ENCODE measurements at regions not wholly inside any gene's neighbourhood (a gene's known extent, or its start where the extent isn't known, plus 50 kb on each side); places are given as distances from the start of the nearest gene placed in this dataset.

- no peak for TF ChIP-seq CTCF (IDR thresholded peaks at IDR 0.05; ENCODE audit: control insufficient read depth, extremely low read depth, insufficient read depth)
- no peak for DNase-seq (ENCODE audit: low read depth)
- H3K4me3 ChIP-seq (ENCODE audit: low read depth, low read length), result no peak overlapping the region
These were observed 464.2 kb downstream of the COL12A1 start for GRCh38 chr6:74741646-74742045.

GRCh38 chr6:74735304-74735703 lies 470.5 kb downstream of the COL12A1 start:
- no peak for TF ChIP-seq CTCF (IDR thresholded peaks at IDR 0.05; ENCODE audit: control insufficient read depth, extremely low read depth, insufficient read depth)
- H3K4me3 ChIP-seq (ENCODE audit: low read depth, low read length), result no peak overlapping the region
- no peak for DNase-seq (ENCODE audit: low read depth)

GRCh38 chr6:74734901-74735300 lies 471.0 kb downstream of the COL12A1 start:
- no peak overlapping the region for H3K4me3 ChIP-seq (ENCODE audit: low read depth, low read length)
- TF ChIP-seq CTCF (IDR thresholded peaks at IDR 0.05; ENCODE audit: control insufficient read depth, extremely low read depth, insufficient read depth), result no peak
- no peak for DNase-seq (ENCODE audit: low read depth)

GRCh38 chr6:74733830-74734620 lies 471.8 kb downstream of the COL12A1 start:
- no peak for DNase-seq (ENCODE audit: low read depth)

GRCh38 chr6:74731931-74732330 lies 473.9 kb downstream of the COL12A1 start:
- no peak overlapping the region for H3K4me3 ChIP-seq (ENCODE audit: low read depth, low read length)
- no peak for DNase-seq (ENCODE audit: low read depth)
- no peak for TF ChIP-seq CTCF (IDR thresholded peaks at IDR 0.05; ENCODE audit: control insufficient read depth, extremely low read depth, insufficient read depth)

More at GRCh38 chr6:74733830-74734620, 471.8 kb downstream of the COL12A1 start:
- H3K4me3 ChIP-seq (ENCODE audit: low read depth, low read length), result no peak overlapping the region
- TF ChIP-seq CTCF (IDR thresholded peaks at IDR 0.05; ENCODE audit: control insufficient read depth, extremely low read depth, insufficient read depth), result no peak

GRCh38 chr6:74731204-74731603 lies 474.6 kb downstream of the COL12A1 start:
- H3K4me3 ChIP-seq (ENCODE audit: low read depth, low read length), result no peak overlapping the region
- TF ChIP-seq CTCF (IDR thresholded peaks at IDR 0.05; ENCODE audit: control insufficient read depth, extremely low read depth, insufficient read depth), result no peak
- DNase-seq (ENCODE audit: low read depth), result no peak

- no peak for DNase-seq (ENCODE audit: low read depth)
- TF ChIP-seq CTCF (IDR thresholded peaks at IDR 0.05; ENCODE audit: control insufficient read depth, extremely low read depth, insufficient read depth), result no peak
- H3K4me3 ChIP-seq (ENCODE audit: low read depth, low read length), result no peak overlapping the region
These were observed 484.9 kb downstream of the COL12A1 start for GRCh38 chr6:74720923-74721322.
